Keratinocyte (primary cell): ENCODE measurements at regions not wholly inside any gene's neighbourhood (a gene's known extent, or its start where the extent isn't known, plus 50 kb on each side); places are given as distances from the start of the nearest gene placed in this dataset.

ENCODE experiments used
- DNase-seq: peaks from one replicate; pipeline ENCODE4 v3.0.0-alpha.2; 2011; ENCODE audit warnings: low read depth, missing footprints, low spot score
- FAIRE-seq: peaks from 2 replicates; lab custom pipeline; 2011; peaks lifted over from hg19 to GRCh38; lab: Jason Lieb, UNC
- H2AFZ ChIP-seq: 2 replicates; pipeline ENCODE4 v1.6.0; 2012; ENCODE audit warnings: low read length, control low read depth, inconsistent platforms; ENCODE audit not compliant: control insufficient read depth
- H3K27ac ChIP-seq: 2 replicates; pipeline ENCODE4 v1.5.1; 2011; ENCODE audit warnings: low read length; ENCODE audit not compliant: control insufficient read depth, insufficient read depth
- H3K27me3 ChIP-seq: 3 replicates; pipeline ENCODE4 v1.6.0; 2011; ENCODE audit warnings: low read length; ENCODE audit not compliant: control insufficient read depth, insufficient read depth; ENCODE audit errors: extremely low read depth
- H3K36me3 ChIP-seq, 2 experiments: 2 replicates in 1 of 2; 3 replicates in 1 of 2; pipeline ENCODE4 v1.5.1; 2011; ENCODE audit warnings: low read length in 2 of 2, mild to moderate bottlenecking in 1 of 2; ENCODE audit not compliant: control insufficient read depth in 2 of 2, insufficient read depth in 2 of 2; ENCODE audit errors: extremely low read depth in 1 of 2
- H3K4me1 ChIP-seq: 3 replicates; pipeline ENCODE4 v1.5.1; 2011; ENCODE audit warnings: low read length; ENCODE audit not compliant: control insufficient read depth, insufficient read depth; ENCODE audit errors: extremely low read depth
- H3K4me2 ChIP-seq: 3 replicates; pipeline ENCODE4 v1.6.0; 2011; ENCODE audit warnings: low read depth, low read length; ENCODE audit not compliant: control insufficient read depth, insufficient read depth; ENCODE audit errors: extremely low read depth
- H3K4me3 ChIP-seq, 3 experiments: fragments of 200-600 bp in 1 of 3; sonication (generic) in 1 of 3; 2 replicates in 2 of 3; 3 replicates in 1 of 3; pipeline ENCODE4 v1.5.1; 2011 to 2016; ENCODE audit warnings: low read length in 3 of 3, mild to moderate bottlenecking in 3 of 3, control low read depth in 2 of 3, inconsistent platforms in 1 of 3, low read depth in 1 of 3, mixed read lengths in 1 of 3, mixed run types in 1 of 3, moderate library complexity in 1 of 3; ENCODE audit not compliant: control insufficient read depth in 2 of 3, insufficient read depth in 2 of 3; ENCODE audit errors: extremely low read depth in 1 of 3
- H3K79me2 ChIP-seq: 2 replicates; pipeline ENCODE4 v1.6.0; 2012; ENCODE audit warnings: low read length; ENCODE audit not compliant: control insufficient read depth, insufficient read depth
- H3K9ac ChIP-seq: 3 replicates; pipeline ENCODE4 v1.6.0; 2011; ENCODE audit warnings: low read length; ENCODE audit not compliant: control insufficient read depth, insufficient read depth; ENCODE audit errors: extremely low read depth
- H3K9me1 ChIP-seq: 3 replicates; pipeline ENCODE4 v1.6.0; 2011; ENCODE audit warnings: low read length; ENCODE audit not compliant: control insufficient read depth, insufficient read depth; ENCODE audit errors: extremely low read depth
- H3K9me3 ChIP-seq: 2 replicates; pipeline ENCODE4 v1.5.1; 2012; ENCODE audit warnings: low read depth, low read length; ENCODE audit not compliant: control insufficient read depth
- H4K20me1 ChIP-seq: 3 replicates; pipeline ENCODE4 v1.6.0; 2011; ENCODE audit warnings: low read length; ENCODE audit not compliant: control insufficient read depth, insufficient read depth; ENCODE audit errors: extremely low read depth
- CTCF ChIP-seq, 3 experiments: IDR thresholded peaks in 1 of 3; conservative IDR thresholded peaks in 1 of 3; optimal IDR thresholded peaks in 1 of 3; 2 replicates in 2 of 3; 3 replicates in 1 of 3; pipeline versions ENCODE3 to v1.5.1; 2011; ENCODE audit warnings: low read length in 3 of 3, mild to moderate bottlenecking in 3 of 3, moderate library complexity in 2 of 3, control low read depth in 1 of 3, inconsistent platforms in 1 of 3; ENCODE audit not compliant: insufficient read depth in 2 of 3; ENCODE audit errors: extremely low read depth in 1 of 3
- EZH2 ChIP-seq: IDR thresholded peaks from one replicate; pipeline ENCODE4 v1.6.1; 2012; ENCODE audit warnings: inconsistent platforms, mild to moderate bottlenecking, low read length, moderate library complexity
- dilution Hi-C: fragments of 300-500 bp; cut with MboI; formaldehyde crosslinking; loops from one replicate; pipeline ENCODE4 v1.7.0; 2020; ENCODE audit warnings: low sequenced_read_pairs; ENCODE audit not compliant: extremely low pct_ligation_motif_present

GRCh38 chr5:173733831-173734501, 117.5 kb upstream of the BOD1 start:
- Histone ChIP-seq H2AFZ (no peak overlapping the region), H4K20me1 (no peaks in the 10 kb centered on the region), H3K4me2 (no peak overlapping the region), H3K9ac (no peak overlapping the region), H3K27me3 (no peaks in the 10 kb centered on the region), H3K36me3 (no peaks in the 10 kb centered on the region), H3K4me1 (no peaks in the 10 kb centered on the region), H3K27ac (no peak overlapping the region), H3K9me1 (no peaks in the 10 kb centered on the region), H3K79me2 (no peaks in the 10 kb centered on the region), H3K9me3 (no peaks in the 10 kb centered on the region), H3K4me3 (no peak overlapping the region)
- no peak for DNase-seq
- FAIRE-seq, result no peak
- TF ChIP-seq EZH2, result no peak
- TF ChIP-seq CTCF (optimal IDR thresholded peaks at IDR 0.05 in 1 of 3, IDR thresholded peaks at IDR 0.05 in 1 of 3, conservative IDR thresholded peaks at IDR 0.05 in 1 of 3; ENCODE audit: extremely low read depth in 1 of 3, insufficient read depth in 2 of 3, low read length in 3 of 3), result no peak
- dilution Hi-C loops, result no loop called here

- Histone ChIP-seq H3K36me3 (no peaks in the 10 kb centered on the region), H2AFZ (no peak overlapping the region), H3K9ac (no peak overlapping the region), H4K20me1 (no peaks in the 10 kb centered on the region), H3K4me1 (no peaks in the 10 kb centered on the region), H3K9me3 (no peaks in the 10 kb centered on the region), H3K9me1 (no peaks in the 10 kb centered on the region), H3K27ac (no peak overlapping the region), H3K79me2 (no peaks in the 10 kb centered on the region), H3K27me3 (no peaks in the 10 kb centered on the region), H3K4me2 (no peak overlapping the region), H3K4me3 (no peak overlapping the region)
- DNase-seq, result no peak
- dilution Hi-C loops, result no loop called here
- TF ChIP-seq CTCF (optimal IDR thresholded peaks at IDR 0.05 in 1 of 3, IDR thresholded peaks at IDR 0.05 in 1 of 3, conservative IDR thresholded peaks at IDR 0.05 in 1 of 3; ENCODE audit: extremely low read depth in 1 of 3, insufficient read depth in 2 of 3, low read length in 3 of 3), result no peak
- no peak for TF ChIP-seq EZH2
- FAIRE-seq, result no peak
Observed at GRCh38 chr5:173734716-173735115, 118.3 kb upstream of the BOD1 start.
